Thyroid gland (tissue), 4 donors: ENCODE measurements at regions not wholly inside any gene's neighbourhood (a gene's known extent, or its start where the extent isn't known, plus 50 kb on each side); places are given as distances from the start of the nearest gene placed in this dataset.

Experiments used
- DNase-seq, 2 donors: peaks; one replicate each; pipeline ENCODE4 v3.0.0-alpha.2; 2019
- H3K27ac ChIP-seq, 3 donors: fragments of 200-600 bp; sonication (generic); 1 replicate in 2 of 3; 2 replicates in 1 of 3; pipeline ENCODE4 v1.5.1; 2016 to 2019; ENCODE audit warnings: mild to moderate bottlenecking in 1 of 3, moderate library complexity in 1 of 3
- H3K27me3 ChIP-seq: fragments of 200-600 bp; sonication (generic); one replicate; pipeline ENCODE4 v1.5.1; 2019
- H3K36me3 ChIP-seq, 2 donors: fragments of 200-600 bp; sonication (generic); one replicate each; pipeline ENCODE4 v1.5.1; 2016 to 2019
- H3K4me1 ChIP-seq, 2 donors: fragments of 200-600 bp; sonication (generic); one replicate each; pipeline ENCODE4 v1.5.1; 2017 to 2019
- H3K4me3 ChIP-seq, 3 donors: fragments of 200-600 bp; sonication (generic); replicated peaks in 1 of 3; 1 replicate in 2 of 3; 2 replicates in 1 of 3; pipeline ENCODE4 v1.5.1; 2016; ENCODE audit warnings: mild to moderate bottlenecking in 1 of 3
- H3K9me3 ChIP-seq: fragments of 200-600 bp; sonication (generic); one replicate; pipeline ENCODE4 v1.5.1; 2017
- CTCF ChIP-seq, 6 experiments: fragments of 200-600 bp in 3 of 6; fragments of 450-650 bp in 3 of 6; sonication (generic) in 3 of 6; IDR thresholded peaks; one replicate each; pipeline ENCODE4 v1.5.1; 2016 to 2019; ENCODE audit warnings: antibody characterized with exemption in 6 of 6, mild to moderate bottlenecking in 2 of 6, inconsistent platforms in 1 of 6, moderate library complexity in 1 of 6
- POLR2A ChIP-seq, 2 donors: fragments of 450-650 bp; IDR thresholded peaks; one replicate each; pipeline ENCODE4 v1.6.1; 2017; ENCODE audit warnings: antibody characterized with exemption in 2 of 2, mild to moderate bottlenecking in 2 of 2, moderate library complexity in 1 of 2
- WGBS, 2 donors: methylation state at CpG; one replicate each; pipeline ENCODE4 v1.1.5; 2017; 5-methylcytosine and 5-hydroxymethylcytosine counted together
- intact Hi-C: fragments of 100-400 bp; cut with DNase I; formaldehyde crosslinking; loops from one replicate; pipeline ENCODE4 v1.15.1; 2023

GRCh38 chr18:1797235-1797634 lies 774.1 kb downstream of the METTL4 start:
- H3K4me1 ChIP-seq, result no peaks in the 10 kb centered on the region
- H3K4me3 ChIP-seq, result no peak overlapping the region
- no peak for TF ChIP-seq POLR2A (IDR thresholded peaks at IDR 0.05)
- TF ChIP-seq CTCF (IDR thresholded peaks at IDR 0.05), result no peak
- 53 to 68% methylated on average over 2 of the region's 2 CpGs for WGBS, 2 donors
- intact Hi-C loops, result no loop called here
- DNase-seq, result no peak
- H3K36me3 ChIP-seq, result no peaks in the 10 kb centered on the region
- no peaks in the 10 kb centered on the region for H3K9me3 ChIP-seq
- no peak overlapping the region for H3K27ac ChIP-seq
- H3K27me3 ChIP-seq, result no peaks in the 10 kb centered on the region

GRCh38 chr18:1805521-1805920 lies 765.8 kb downstream of the METTL4 start:
- intact Hi-C loops, result no loop called here
- Histone ChIP-seq H3K4me3 (no peak overlapping the region), H3K36me3 (no peaks in the 10 kb centered on the region), H3K4me1 (no peaks in the 10 kb centered on the region), H3K9me3 (no peaks in the 10 kb centered on the region), H3K27me3 (no peaks in the 10 kb centered on the region), H3K27ac (no peak overlapping the region)
- 83 to 84% methylated on average over 4 of the region's 4 CpGs for WGBS, 2 donors
- TF ChIP-seq POLR2A (IDR thresholded peaks at IDR 0.05) (no peak), CTCF (IDR thresholded peaks at IDR 0.05) (no peak)
- no peak for DNase-seq

GRCh38 chr18:1806884-1807615 lies 764.3 kb downstream of the METTL4 start:
- Histone ChIP-seq H3K4me3 (no peak overlapping the region), H3K27me3 (no peaks in the 10 kb centered on the region), H3K36me3 (no peaks in the 10 kb centered on the region), H3K4me1 (no peaks in the 10 kb centered on the region), H3K27ac (no peak overlapping the region), H3K9me3 (no peaks in the 10 kb centered on the region)
- intact Hi-C loops, result no loop called here
- WGBS, 2 donors, result 83% methylated on average over 7 of the region's 7 CpGs
- TF ChIP-seq POLR2A (IDR thresholded peaks at IDR 0.05) (no peak), CTCF (IDR thresholded peaks at IDR 0.05) (no peak)
- no peak for DNase-seq

- intact Hi-C loops, result no loop called here
- no peak overlapping the region for H3K27ac ChIP-seq
- no peak for DNase-seq
- H3K9me3 ChIP-seq, result no peaks in the 10 kb centered on the region
- 83 to 87% methylated on average over 5 of the region's 5 CpGs for WGBS, 2 donors
- no peaks in the 10 kb centered on the region for H3K27me3 ChIP-seq
- H3K4me1 ChIP-seq, result no peaks in the 10 kb centered on the region
- no peak overlapping the region for H3K4me3 ChIP-seq
- no peaks in the 10 kb centered on the region for H3K36me3 ChIP-seq
- TF ChIP-seq CTCF (IDR thresholded peaks at IDR 0.05) (no peak), POLR2A (IDR thresholded peaks at IDR 0.05) (no peak)
Measured at GRCh38 chr18:1811282-1811681, 760.0 kb downstream of the METTL4 start.

GRCh38 chr18:1825296-1825695 lies 746.0 kb downstream of the METTL4 start:
- 81 to 82% methylated on average over 2 of the region's 2 CpGs for WGBS, 2 donors

More at GRCh38 chr18:1825296-1825695, 746.0 kb downstream of the METTL4 start:
- TF ChIP-seq POLR2A (IDR thresholded peaks at IDR 0.05) (no peak), CTCF (IDR thresholded peaks at IDR 0.05) (no peak)
- Histone ChIP-seq H3K4me1 (no peaks in the 10 kb centered on the region), H3K27ac (no peak overlapping the region), H3K27me3 (no peaks in the 10 kb centered on the region), H3K36me3 (no peaks in the 10 kb centered on the region), H3K4me3 (no peak overlapping the region), H3K9me3 (no peaks in the 10 kb centered on the region)
- intact Hi-C loops, result no loop called here
- no peak for DNase-seq
